Lung (tissue), 11 donors: ENCODE measurements at regions not wholly inside any gene's neighbourhood (a gene's known extent, or its start where the extent isn't known, plus 50 kb on each side); places are given as distances from the start of the nearest gene placed in this dataset.

Source experiments
- ATAC-seq: fragments of 200-7000 bp; cut with Tn5 transposase; one replicate; pipeline ENCODE4 v1.9.1; 2020; ENCODE audit warnings: moderate number of reproducible peaks; ENCODE audit not compliant: insufficient read depth, low FRiP score
- DNase-seq, 3 donors: peaks; one replicate each; pipeline ENCODE4 v3.0.0-alpha.2; 2013 to 2017
- H3K27ac ChIP-seq, 2 donors: one replicate each; pipeline ENCODE4 v1.5.1; 2013; ENCODE audit warnings: mild to moderate bottlenecking in 2 of 2, moderate library complexity in 2 of 2, control low read depth in 1 of 2, inconsistent platforms in 1 of 2, low read depth in 1 of 2, low read length in 1 of 2
- H3K27me3 ChIP-seq, 3 donors: one replicate each; pipeline ENCODE4 v1.5.1; 2013; ENCODE audit warnings: low read length in 2 of 3; ENCODE audit not compliant: control insufficient read depth in 3 of 3, insufficient read depth in 3 of 3
- H3K36me3 ChIP-seq, 4 donors: one replicate each; pipeline ENCODE4 v1.5.1; 2013; ENCODE audit warnings: low read length in 4 of 4, mild to moderate bottlenecking in 1 of 4, moderate library complexity in 1 of 4; ENCODE audit not compliant: control insufficient read depth in 4 of 4, insufficient read depth in 4 of 4
- H3K4me1 ChIP-seq, 5 donors: one replicate each; pipeline ENCODE4 v1.5.1; 2013; ENCODE audit warnings: low read length in 5 of 5, mild to moderate bottlenecking in 2 of 5, moderate library complexity in 1 of 5; ENCODE audit not compliant: control insufficient read depth in 5 of 5, insufficient read depth in 5 of 5
- H3K4me3 ChIP-seq: one replicate; pipeline ENCODE4 v1.5.1; 2013; ENCODE audit warnings: mild to moderate bottlenecking, control low read depth, moderate library complexity
- H3K9ac ChIP-seq, 2 donors: one replicate each; pipeline ENCODE4 v1.5.1; 2013; ENCODE audit warnings: low read length in 2 of 2, control low read depth in 1 of 2; ENCODE audit not compliant: insufficient read depth in 1 of 2
- H3K9me3 ChIP-seq, 4 donors: one replicate each; pipeline ENCODE4 v1.5.1; 2013; ENCODE audit warnings: low read length in 3 of 4, mild to moderate bottlenecking in 1 of 4, moderate library complexity in 1 of 4; ENCODE audit not compliant: control insufficient read depth in 4 of 4, insufficient read depth in 3 of 4
- WGBS, 2 donors: extraction: QIAGEN DNeasy Blood & Tissue Kit; methylation state at CpG; one replicate each; pipeline ENCODE4 v1.1.7; 2013; 5-methylcytosine and 5-hydroxymethylcytosine counted together
- TF ChIP-seq, protein P1 (sequence below): IDR thresholded peaks from 2 replicates; pipeline ENCODE4 v1.5.1; 2012; ENCODE audit warnings: mild to moderate bottlenecking; ENCODE audit errors: control extremely low read depth, extremely low read depth
- donor health status: control.
- donor health status: control.
- donor health status: Bipolar disorder and iron deficiency.
- donor health status: healthy.
- donor health status: DM: yes; HTN: yes; CAD: no.

DNA sequence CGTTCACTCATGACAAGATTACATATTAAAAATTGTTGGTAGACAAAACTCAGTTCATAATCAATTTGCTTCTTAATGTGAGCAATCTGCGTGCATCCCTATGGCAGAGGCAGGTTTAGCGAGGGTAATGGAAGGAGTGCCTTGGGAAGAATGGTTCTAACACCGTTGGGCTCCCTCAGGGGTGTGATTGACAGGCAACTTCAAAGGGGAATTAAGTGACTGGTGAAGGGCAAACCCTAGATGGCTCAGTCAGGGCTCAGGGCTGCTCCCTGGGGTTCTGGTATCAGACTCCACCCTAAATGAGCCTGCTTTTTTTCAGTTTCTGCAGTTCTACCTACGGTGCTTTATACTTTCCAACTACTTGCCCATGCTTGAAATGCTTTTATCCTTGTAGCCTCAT is 419.5 kb upstream of the CELF4 start:
- ATAC-seq (no peak), DNase-seq (no peak)
- Histone ChIP-seq H3K4me1 (peaks cover 0 to 1% (median 0%) of the 10 kb centered on the region in 5 donors), H3K9me3 (peaks cover 0 to 3% (median 0%) of the 10 kb centered on the region in 4 donors), H3K27me3 (no peaks in the 10 kb centered on the region), H3K4me3 (no peak overlapping the region), H3K36me3 (no peaks in the 10 kb centered on the region), H3K27ac (no peak overlapping the region), H3K9ac (no peak overlapping the region)
- 73 to 79% methylated on average over 5 of the region's 5 CpGs for WGBS, 2 donors
- TF ChIP-seq, protein P1, sequence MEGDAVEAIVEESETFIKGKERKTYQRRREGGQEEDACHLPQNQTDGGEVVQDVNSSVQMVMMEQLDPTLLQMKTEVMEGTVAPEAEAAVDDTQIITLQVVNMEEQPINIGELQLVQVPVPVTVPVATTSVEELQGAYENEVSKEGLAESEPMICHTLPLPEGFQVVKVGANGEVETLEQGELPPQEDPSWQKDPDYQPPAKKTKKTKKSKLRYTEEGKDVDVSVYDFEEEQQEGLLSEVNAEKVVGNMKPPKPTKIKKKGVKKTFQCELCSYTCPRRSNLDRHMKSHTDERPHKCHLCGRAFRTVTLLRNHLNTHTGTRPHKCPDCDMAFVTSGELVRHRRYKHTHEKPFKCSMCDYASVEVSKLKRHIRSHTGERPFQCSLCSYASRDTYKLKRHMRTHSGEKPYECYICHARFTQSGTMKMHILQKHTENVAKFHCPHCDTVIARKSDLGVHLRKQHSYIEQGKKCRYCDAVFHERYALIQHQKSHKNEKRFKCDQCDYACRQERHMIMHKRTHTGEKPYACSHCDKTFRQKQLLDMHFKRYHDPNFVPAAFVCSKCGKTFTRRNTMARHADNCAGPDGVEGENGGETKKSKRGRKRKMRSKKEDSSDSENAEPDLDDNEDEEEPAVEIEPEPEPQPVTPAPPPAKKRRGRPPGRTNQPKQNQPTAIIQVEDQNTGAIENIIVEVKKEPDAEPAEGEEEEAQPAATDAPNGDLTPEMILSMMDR, result no peak

DNA sequence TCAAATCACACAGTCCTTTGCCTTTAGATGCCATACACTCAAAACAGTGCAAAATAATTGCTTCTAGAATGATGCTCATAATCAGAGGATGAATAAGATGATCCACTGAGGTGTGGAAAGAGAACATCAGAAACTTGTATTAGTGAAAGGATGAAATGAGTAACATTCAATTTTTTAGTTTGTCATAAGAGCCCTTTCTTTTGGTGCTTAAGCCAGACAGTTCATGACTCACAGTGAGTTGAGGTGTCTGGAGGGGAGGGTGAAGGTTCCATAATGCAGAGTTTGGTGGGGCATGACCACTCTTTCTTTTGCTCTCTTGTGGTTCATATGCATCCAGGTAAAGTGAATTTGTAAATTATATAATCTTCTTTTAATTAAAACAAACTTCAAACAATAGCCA is 415.0 kb upstream of the CELF4 start:
- H3K9me3 ChIP-seq, result peaks cover 0 to 1% (median 0%) of the 10 kb centered on the region in 4 donors

DNA sequence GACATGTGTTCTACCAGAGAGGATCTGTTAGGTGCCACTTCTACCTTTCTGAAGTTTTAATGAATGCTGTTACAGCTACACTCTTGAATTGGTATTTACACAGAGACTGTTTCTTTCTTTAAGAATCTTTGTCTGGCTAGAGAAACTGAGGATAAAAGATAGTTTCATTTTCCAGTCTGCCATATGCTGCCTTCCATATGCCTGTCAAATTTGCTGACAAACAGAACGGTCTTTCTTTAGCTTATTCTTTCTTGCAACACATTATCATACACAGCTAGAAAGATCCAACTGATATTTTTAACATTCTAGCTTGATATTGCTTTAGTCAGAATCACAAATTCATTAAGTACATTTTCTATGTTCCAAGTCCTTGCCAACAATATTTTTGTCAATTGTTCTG is 409.8 kb upstream of the CELF4 start:
- Histone ChIP-seq H3K9ac (no peak overlapping the region), H3K9me3 (peaks cover 0 to 5% (median 0%) of the 10 kb centered on the region in 4 donors), H3K4me3 (no peak overlapping the region), H3K36me3 (no peaks in the 10 kb centered on the region), H3K27ac (no peak overlapping the region), H3K4me1 (no peaks in the 10 kb centered on the region), H3K27me3 (no peaks in the 10 kb centered on the region)
- DNase-seq (no peak), ATAC-seq (no peak)
- TF ChIP-seq, protein P1, result no peak
- 71 to 81% methylated on average over 1 of the region's 1 CpG for WGBS, 2 donors

More for the DNA sequence above, 415.0 kb upstream of the CELF4 start:
- H3K27ac ChIP-seq, result no peak overlapping the region
- ATAC-seq (no peak), DNase-seq (no peak)
- H3K9ac ChIP-seq, result no peak overlapping the region
- TF ChIP-seq, protein P1, result no peak
- no peak overlapping the region for H3K4me3 ChIP-seq
- H3K27me3 ChIP-seq, result no peaks in the 10 kb centered on the region
- no peaks in the 10 kb centered on the region for H3K36me3 ChIP-seq
- no peaks in the 10 kb centered on the region for H3K4me1 ChIP-seq

DNA sequence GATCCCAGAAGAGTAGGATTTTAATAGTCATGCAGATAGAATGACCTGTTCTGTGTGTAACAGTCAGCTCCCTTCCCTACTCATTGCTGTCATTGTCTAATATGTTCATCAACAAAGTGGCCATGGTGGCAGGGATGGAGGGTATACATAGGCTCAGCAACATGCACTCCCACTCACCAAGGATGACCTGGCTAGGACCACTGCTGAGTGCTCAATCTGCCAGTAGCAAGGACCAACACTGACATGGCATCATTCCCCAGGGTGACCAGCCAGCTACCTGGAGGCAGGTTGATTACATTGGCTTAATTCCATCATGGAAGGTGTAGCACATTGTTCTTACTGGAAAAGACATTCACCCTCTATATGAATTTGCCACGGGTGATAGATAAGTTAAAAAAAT is 401.7 kb upstream of the CELF4 start:
- WGBS, 2 donors, result 78 to 79% methylated on average over 1 of the region's 1 CpG
- DNase-seq (no peak), ATAC-seq (no peak)
- Histone ChIP-seq H3K36me3 (no peaks in the 10 kb centered on the region), H3K4me3 (no peak overlapping the region), H3K4me1 (no peaks in the 10 kb centered on the region), H3K27ac (no peak overlapping the region), H3K9ac (no peak overlapping the region), H3K9me3 (peaks cover 0 to 1% (median 0%) of the 10 kb centered on the region in 4 donors), H3K27me3 (no peaks in the 10 kb centered on the region)
- TF ChIP-seq, protein P1, result no peak
